ENCODE measurements at regions not wholly inside any gene's neighbourhood (a gene's known extent, or its start where the extent isn't known, plus 50 kb on each side); places are given as distances from the start of the nearest gene placed in this dataset.

- TF ChIP-seq CTCF (IDR thresholded peaks at IDR 0.05) (no peak), RAD21 (conservative IDR thresholded peaks at IDR 0.05 in 1 of 2, IDR thresholded peaks at IDR 0.05 in 1 of 2) (no peak), JUN (IDR thresholded peaks at IDR 0.05) (no peak), HDAC2 (IDR thresholded peaks at IDR 0.05) (no peak), ZSCAN20 (CRISPR knock-in tag; IDR thresholded peaks at IDR 0.05) (no peak), CEBPB (IDR thresholded peaks at IDR 0.05) (no peak)
These were observed 247.0 kb upstream of the PPP2R2D start for GRCh38 chr10:131653554-131654470.
